T-helper 2 cell treated with Interferon-gamma antibody and Interleukin-4, amounts not matched to agents 100 ng/mL and 5 ng/mL, for 36 hours (primary cell): ENCODE measurements at regions not wholly inside any gene's neighbourhood (a gene's known extent, or its start where the extent isn't known, plus 50 kb on each side); places are given as distances from the start of the nearest gene placed in this dataset.

Experiments
- intact Hi-C: fragments of 100-400 bp; cut with micrococcal nuclease; formaldehyde crosslinking; loops from one replicate; pipeline ENCODE4 v1.15.1; 2023

GRCh38 chr22:48263791-48264351, 1501.4 kb downstream of the TBC1D22A start:
- intact Hi-C loops, result no loop called here

GRCh38 chr22:48263431-48263765, 1500.9 kb downstream of the TBC1D22A start:
- intact Hi-C loops, result no loop called here

GRCh38 chr22:48262596-48263430, 1500.4 kb downstream of the TBC1D22A start:
- intact Hi-C loops, result no loop called here

GRCh38 chr22:48261706-48262105, 1499.3 kb downstream of the TBC1D22A start:
- intact Hi-C loops, result no loop called here

- intact Hi-C loops, result no loop called here
These were observed 1498.7 kb downstream of the TBC1D22A start for GRCh38 chr22:48261048-48261621.

- intact Hi-C loops, result no loop called here
These were observed 1497.7 kb downstream of the TBC1D22A start for GRCh38 chr22:48259991-48260670.

- intact Hi-C loops, result no loop called here
These were observed 1496.4 kb downstream of the TBC1D22A start for GRCh38 chr22:48258811-48259210.

GRCh38 chr22:48258064-48258701, 1495.7 kb downstream of the TBC1D22A start:
- intact Hi-C loops, result no loop called here

GRCh38 chr22:48257685-48258055, 1495.2 kb downstream of the TBC1D22A start:
- intact Hi-C loops, result no loop called here

GRCh38 chr22:48256776-48257684, 1494.6 kb downstream of the TBC1D22A start:
- intact Hi-C loops, result no loop called here

GRCh38 chr22:48256041-48256739, 1493.7 kb downstream of the TBC1D22A start:
- intact Hi-C loops, result no loop called here

GRCh38 chr22:48254311-48254873, 1491.9 kb downstream of the TBC1D22A start:
- intact Hi-C loops, result no loop called here

GRCh38 chr22:48253573-48253972, 1491.1 kb downstream of the TBC1D22A start:
- intact Hi-C loops, result no loop called here

- intact Hi-C loops, result no loop called here
These were observed 1490.7 kb downstream of the TBC1D22A start for GRCh38 chr22:48253136-48253535.

- intact Hi-C loops, result no loop called here
These were observed 1489.2 kb downstream of the TBC1D22A start for GRCh38 chr22:48251629-48252028.

- intact Hi-C loops, result no loop called here
These were observed 1488.6 kb downstream of the TBC1D22A start for GRCh38 chr22:48250937-48251530.

- intact Hi-C loops, result no loop called here
These were observed 1487.9 kb downstream of the TBC1D22A start for GRCh38 chr22:48250286-48250895.

- intact Hi-C loops, result no loop called here
These were observed 1487.3 kb downstream of the TBC1D22A start for GRCh38 chr22:48249713-48250268.
